ENCODE measurements at regions not wholly inside any gene's neighbourhood (a gene's known extent, or its start where the extent isn't known, plus 50 kb on each side); places are given as distances from the start of the nearest gene placed in this dataset.
"Not testable (repeated sequence)": the region's sequence is repeated elsewhere in the genome, so short reads cannot be mapped to it uniquely, and the experiment has no call there.

- DNase-seq: no peak
Observed at GRCh38 chr4:156538651-156539257, 432.8 kb downstream of the PDGFC start.

- DNase-seq: peak; percentile 50
Observed at GRCh38 chr4:156538210-156538609, 433.4 kb downstream of the PDGFC start.

- DNase-seq: peak; percentile 35
Observed at GRCh38 chr4:156537286-156537685, 434.3 kb downstream of the PDGFC start.

- peak; percentile 35 for DNase-seq
Observed at GRCh38 chr4:156536661-156537060, 434.9 kb downstream of the PDGFC start.

GRCh38 chr4:156534205-156534604 lies 437.4 kb downstream of the PDGFC start:
- DNase-seq: no peak

GRCh38 chr4:156528216-156528615 lies 443.4 kb downstream of the PDGFC start:
- no peak for DNase-seq

- no peak for DNase-seq
Observed at GRCh38 chr4:156527237-156527993, 444.2 kb downstream of the PDGFC start.

- no peak for DNase-seq
Observed at GRCh38 chr4:156523991-156524390, 447.6 kb downstream of the PDGFC start.

GRCh38 chr4:156523492-156523891 lies 448.1 kb downstream of the PDGFC start:
- no peak for DNase-seq

GRCh38 chr4:156521631-156522030 lies 450.0 kb downstream of the PDGFC start:
- DNase-seq: no peak

GRCh38 chr4:156517956-156518355 lies 453.6 kb downstream of the PDGFC start:
- DNase-seq: no peak

- no peak for DNase-seq
Observed at GRCh38 chr4:156517546-156517945, 454.1 kb downstream of the PDGFC start.

- DNase-seq: peak; percentile 48
Observed at GRCh38 chr4:156516698-156517097, 454.9 kb downstream of the PDGFC start.

- DNase-seq: peak; percentile 9
Observed at GRCh38 chr4:156515295-156515694, 456.3 kb downstream of the PDGFC start.

GRCh38 chr4:156512622-156513021 lies 459.0 kb downstream of the PDGFC start:
- DNase-seq: peak; percentile 16

- not testable (repeated sequence) for DNase-seq
Observed at GRCh38 chr4:156509921-156510320, 461.7 kb downstream of the PDGFC start.

GRCh38 chr4:156505341-156505955 lies 466.2 kb downstream of the PDGFC start:
- no peak for DNase-seq

- DNase-seq: no peak
Observed at GRCh38 chr4:156503119-156503518, 468.5 kb downstream of the PDGFC start.

GRCh38 chr4:156501962-156502361 lies 469.6 kb downstream of the PDGFC start:
- DNase-seq: peak; percentile 19

- DNase-seq: peak; percentile 9
Observed at GRCh38 chr4:156499684-156500083, 471.9 kb downstream of the PDGFC start.

GRCh38 chr4:156497486-156497885 lies 474.1 kb downstream of the PDGFC start:
- DNase-seq: no peak

- peak; percentile 76 for DNase-seq
Observed at GRCh38 chr4:156496797-156497196, 474.8 kb downstream of the PDGFC start.

- no peak for DNase-seq
Observed at GRCh38 chr4:156495836-156496235, 475.8 kb downstream of the PDGFC start.

GRCh38 chr4:156495091-156495490 lies 476.5 kb downstream of the PDGFC start:
- no peak for DNase-seq
